ENCODE measurements at regions not wholly inside any gene's neighbourhood (a gene's known extent, or its start where the extent isn't known, plus 50 kb on each side); places are given as distances from the start of the nearest gene placed in this dataset.

DNA sequence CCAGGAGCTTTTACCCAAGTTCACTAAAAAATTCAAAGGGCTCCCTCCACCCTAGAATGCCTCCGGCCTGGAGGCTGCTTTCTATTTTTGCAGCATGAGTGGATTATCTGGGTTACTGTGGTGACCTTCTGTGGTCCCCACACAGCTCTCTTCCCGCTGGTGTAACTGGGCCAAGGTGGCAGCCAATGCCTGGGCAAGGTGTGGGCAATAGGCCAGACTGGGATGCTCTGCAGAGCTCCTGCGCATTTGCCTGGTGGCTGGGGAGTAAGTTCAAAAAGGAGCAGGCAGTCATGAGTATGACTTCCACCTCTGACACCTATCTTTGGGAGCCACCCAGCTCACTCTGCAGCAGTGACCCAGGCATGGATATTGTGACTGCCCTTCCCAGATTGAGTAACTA, 130.5 kb upstream of the SPRED2 start:
- TF ChIP-seq, protein P1, sequence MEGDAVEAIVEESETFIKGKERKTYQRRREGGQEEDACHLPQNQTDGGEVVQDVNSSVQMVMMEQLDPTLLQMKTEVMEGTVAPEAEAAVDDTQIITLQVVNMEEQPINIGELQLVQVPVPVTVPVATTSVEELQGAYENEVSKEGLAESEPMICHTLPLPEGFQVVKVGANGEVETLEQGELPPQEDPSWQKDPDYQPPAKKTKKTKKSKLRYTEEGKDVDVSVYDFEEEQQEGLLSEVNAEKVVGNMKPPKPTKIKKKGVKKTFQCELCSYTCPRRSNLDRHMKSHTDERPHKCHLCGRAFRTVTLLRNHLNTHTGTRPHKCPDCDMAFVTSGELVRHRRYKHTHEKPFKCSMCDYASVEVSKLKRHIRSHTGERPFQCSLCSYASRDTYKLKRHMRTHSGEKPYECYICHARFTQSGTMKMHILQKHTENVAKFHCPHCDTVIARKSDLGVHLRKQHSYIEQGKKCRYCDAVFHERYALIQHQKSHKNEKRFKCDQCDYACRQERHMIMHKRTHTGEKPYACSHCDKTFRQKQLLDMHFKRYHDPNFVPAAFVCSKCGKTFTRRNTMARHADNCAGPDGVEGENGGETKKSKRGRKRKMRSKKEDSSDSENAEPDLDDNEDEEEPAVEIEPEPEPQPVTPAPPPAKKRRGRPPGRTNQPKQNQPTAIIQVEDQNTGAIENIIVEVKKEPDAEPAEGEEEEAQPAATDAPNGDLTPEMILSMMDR (IDR thresholded peaks at IDR 0.05) = no peak
- TF ChIP-seq POLR2A (IDR thresholded peaks at IDR 0.05) = no peak
